GM21381 (cell line): ENCODE measurements at regions not wholly inside any gene's neighbourhood (a gene's known extent, or its start where the extent isn't known, plus 50 kb on each side); places are given as distances from the start of the nearest gene placed in this dataset.
"Not testable (repeated sequence)": the region's sequence is repeated elsewhere in the genome, so short reads cannot be mapped to it uniquely, and the experiment has no call there.

Source experiments
- ATAC-seq: cut with Tn5 transposase; IDR thresholded peaks from one replicate; pipeline ENCODE4 v1.9.1; 2021; ENCODE audit warnings: mild to moderate bottlenecking, moderate library complexity; ENCODE audit not compliant: unreplicated experiment

DNA sequence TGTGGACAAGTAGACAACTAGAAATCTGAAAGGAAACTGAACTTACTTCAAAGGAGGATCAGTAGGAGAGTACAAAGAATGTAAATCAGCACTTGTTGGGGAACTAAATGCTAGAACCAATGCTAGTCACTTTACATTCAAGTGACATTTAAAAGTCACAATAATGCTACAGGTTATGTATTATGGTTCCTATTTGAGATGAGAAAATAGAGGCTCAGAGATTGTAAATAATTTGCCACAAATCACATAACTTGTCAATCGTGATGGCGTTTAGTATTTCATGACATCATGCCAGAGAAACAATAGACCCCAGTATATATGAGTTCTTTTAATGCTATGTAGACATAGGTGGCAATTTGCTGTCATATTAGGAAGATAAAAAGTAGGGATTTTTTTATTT lies 467.8 kb upstream of the CBLB start:
- ATAC-seq: no peak

DNA sequence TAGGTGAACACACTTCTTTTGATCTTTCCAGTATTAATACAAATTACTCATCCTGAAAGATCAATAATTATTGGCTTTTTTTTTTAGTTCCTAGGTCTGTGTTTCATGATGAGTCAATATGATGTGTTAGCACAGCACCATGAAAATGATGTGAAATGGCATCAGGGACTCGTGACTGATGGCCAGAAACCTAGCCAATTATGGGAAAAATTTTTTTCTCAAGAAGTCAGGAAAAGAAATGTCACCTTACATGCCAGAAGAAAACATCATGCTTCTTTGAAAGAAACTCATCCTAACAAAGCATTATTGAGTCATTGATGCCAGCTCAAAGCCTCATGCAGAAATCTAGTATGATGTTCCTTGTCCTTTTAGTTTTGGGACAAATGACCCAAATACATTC lies 468.3 kb upstream of the CBLB start:
- ATAC-seq: no peak

DNA sequence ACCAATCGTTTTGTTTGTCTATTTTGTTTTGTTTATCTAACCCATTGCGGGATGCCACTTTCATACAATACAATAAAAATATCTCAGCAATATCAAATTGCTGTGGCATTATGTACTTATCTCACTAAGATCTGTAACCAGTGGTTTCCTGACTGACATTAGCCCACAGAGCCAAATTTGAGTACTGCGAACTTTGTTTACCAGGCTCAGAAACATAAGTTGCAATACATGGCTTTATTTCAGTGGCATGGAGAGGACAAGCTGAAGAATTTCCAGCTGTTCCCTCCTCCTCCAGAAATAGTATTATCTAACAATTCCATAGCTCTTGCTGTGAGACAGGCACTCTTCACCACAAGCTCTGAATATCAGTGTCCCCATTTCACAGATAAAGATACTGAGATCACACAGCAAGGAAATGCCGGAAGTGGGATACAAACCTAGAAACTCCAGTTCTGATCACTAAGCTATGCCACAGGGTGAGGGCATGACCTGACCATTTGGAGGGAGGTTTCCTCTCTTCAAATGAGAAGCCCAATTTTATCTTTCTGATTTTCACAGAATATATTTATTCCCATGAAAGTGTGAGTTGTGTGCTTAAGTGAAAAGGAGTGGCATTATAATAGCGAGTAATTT lies 469.9 kb upstream of the CBLB start:
- no peak for ATAC-seq

DNA sequence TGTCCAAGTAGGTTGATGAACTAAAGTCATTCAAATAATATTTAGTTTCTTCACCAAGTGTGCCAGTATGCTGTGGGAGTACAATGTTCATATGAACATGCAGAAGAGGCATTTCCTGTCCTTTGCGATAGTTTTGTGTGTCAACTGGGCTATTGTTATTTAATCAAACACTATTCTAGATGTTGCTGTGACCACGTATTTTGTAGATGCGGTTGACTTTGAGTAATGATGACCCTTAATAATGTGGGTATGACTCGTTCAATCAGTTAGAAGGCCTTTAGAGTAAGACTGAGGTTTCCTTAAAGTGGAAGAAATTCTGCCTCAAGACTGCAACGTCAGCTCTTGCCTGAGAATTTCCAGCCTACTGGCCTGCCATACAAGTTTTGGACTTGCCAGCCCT lies 470.7 kb upstream of the CBLB start:
- no peak for ATAC-seq

DNA sequence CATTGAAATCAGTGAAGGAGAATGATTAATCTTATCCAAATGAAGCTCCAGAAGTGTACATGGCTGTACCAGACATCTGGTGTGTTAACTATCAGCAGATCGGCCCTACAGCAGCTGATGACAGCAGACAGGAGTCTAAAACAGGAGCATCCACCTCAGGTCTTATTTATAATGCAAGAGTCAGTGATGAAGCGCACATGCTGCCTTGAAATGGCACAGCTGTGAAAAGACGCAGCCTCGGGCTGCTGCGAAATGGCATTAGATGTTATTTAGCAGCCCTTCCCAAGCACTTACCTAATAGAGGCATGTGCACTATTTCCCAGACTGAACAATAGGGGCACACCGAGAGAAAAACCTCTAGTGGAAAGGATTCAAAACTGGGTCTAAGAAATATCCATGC lies 472.3 kb upstream of the CBLB start:
- no peak for ATAC-seq

DNA sequence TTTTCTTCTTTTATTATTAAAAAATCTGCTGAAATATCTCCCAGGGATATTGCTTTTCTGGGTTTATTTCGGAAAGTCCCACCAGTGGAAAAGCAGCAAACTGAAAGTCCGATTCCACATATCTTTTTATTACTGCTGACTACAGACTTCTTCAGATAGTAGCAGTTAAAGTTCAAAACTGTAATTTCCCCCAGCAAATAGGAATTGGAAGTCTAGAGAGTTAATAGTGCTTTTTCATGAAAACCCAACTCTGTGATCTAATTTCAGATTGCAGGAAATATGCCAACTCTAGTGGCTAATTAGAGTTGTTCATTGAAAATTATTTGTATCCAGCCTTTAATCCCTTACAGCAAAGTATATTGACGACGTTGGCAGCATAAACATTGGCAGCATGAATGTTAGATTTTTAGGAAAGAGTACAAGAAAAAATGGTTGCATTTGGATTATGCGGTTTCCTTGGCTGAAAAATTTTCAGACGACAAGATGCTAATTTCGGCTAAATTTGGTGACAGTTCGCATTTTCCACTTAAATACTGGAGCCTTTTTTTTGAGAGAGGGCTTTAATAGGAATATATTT lies 472.9 kb upstream of the CBLB start:
- ATAC-seq: no peak

DNA sequence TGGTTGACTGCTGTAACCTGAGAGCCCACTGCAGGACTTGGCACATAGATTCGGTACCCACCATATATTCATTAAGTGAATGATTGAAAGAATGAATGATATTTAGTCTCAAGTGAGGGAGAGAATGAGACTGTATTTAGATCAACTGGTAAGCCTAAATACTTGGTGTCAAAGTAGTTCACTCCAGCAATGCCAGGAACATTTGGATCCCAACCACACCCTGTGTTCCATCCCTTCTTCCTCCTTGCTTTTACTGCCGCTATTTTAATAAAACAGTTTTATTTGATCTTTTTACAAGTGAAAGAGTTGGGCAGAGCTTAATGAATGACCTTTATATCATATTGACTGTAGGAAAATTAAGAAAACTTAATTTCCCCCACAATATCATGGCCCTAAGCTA lies 473.6 kb upstream of the CBLB start:
- no peak for ATAC-seq

DNA sequence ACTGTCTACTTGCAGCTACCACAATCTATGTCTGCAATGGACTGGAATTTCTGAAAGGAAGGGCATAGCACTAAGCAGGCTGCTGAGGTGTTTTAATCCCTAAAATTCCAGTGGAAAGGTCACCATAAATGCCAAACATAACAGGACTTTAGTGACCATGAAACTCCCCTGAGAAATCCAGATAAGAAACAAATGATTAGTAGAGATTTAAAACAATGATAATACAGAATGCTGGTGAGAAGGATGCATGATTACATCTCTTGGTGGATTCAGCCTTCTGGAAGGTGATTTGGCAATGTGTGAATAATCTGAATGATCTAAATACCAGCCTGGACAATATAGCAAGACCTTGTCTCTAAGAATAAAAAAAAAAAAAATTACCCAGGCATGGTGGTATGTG lies 475.0 kb upstream of the CBLB start:
- ATAC-seq: no peak

DNA sequence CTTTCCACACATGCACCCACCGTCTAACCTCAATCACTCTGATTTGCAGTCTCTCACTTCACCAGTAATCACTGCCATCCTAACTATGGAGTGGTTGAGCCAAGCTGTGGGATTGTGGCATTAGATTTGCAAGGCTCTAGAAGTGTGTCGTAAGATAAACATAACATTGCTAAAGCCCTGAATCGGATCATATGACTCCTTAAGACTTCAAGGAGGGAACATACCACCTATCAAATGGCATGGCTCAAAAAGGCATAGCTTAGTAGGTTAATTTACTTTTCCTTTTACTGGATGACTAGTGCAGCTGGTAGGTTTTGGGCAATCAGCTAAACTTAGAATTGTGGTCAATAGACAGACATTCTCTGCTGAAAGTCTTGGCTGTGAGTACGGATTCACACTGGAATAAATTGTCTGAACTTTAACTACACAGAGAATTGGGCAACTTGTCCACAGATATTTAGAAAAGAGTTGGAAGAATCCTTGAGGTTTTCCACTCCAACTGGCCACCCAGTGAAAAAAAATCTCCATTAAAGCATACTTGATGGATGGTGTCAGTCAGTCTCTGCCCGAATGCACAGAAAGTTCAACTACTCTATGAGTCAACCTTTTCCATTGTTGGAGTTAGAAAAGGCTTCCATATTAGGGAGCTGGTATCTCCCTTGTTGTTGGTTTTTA lies 476.7 kb upstream of the CBLB start:
- ATAC-seq: no peak

DNA sequence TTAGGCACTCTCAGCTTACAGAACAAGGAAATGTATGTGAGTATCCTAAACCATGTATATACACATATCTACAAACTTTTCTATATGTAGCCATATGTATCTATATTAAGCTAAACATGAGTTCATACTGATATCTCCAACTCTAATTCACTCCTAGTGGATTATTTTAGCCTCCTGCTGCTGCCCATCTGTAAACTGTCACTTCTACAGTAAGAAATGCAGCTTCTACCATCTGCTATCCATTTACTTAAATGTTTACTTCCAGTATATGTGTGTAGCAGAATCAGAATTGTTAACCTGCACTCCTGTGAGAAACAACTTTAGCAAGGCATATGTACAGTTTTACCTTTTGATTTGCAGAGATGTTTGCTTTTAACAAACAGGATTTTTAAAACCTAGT lies 478.5 kb upstream of the CBLB start:
- ATAC-seq: no peak

DNA sequence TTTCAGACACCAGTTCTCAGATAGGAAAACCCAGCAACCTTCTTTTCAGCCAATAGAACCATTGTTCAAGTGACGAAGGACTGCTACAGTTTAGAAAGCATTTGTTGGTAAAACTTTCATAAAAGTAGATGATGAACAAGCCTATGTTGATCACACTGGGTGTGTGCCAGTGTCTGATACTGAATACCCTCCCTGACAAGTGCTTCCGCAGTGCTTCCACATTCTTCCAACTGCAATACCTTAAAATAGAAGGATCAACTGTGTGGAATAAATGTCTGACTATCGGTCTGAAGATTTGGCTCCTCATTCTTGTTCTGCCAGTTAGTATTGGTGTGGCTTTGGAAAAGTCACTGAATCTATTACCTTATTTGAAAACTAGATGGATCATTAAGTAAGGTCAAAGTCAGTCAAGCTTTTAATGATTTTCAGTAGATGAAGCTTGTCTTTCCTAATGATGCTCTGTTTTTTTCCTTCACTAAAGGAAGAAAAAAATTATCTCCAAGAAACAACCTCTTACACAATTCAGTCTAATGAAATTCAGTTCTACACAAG lies 479.4 kb upstream of the CBLB start:
- no peak for ATAC-seq

DNA sequence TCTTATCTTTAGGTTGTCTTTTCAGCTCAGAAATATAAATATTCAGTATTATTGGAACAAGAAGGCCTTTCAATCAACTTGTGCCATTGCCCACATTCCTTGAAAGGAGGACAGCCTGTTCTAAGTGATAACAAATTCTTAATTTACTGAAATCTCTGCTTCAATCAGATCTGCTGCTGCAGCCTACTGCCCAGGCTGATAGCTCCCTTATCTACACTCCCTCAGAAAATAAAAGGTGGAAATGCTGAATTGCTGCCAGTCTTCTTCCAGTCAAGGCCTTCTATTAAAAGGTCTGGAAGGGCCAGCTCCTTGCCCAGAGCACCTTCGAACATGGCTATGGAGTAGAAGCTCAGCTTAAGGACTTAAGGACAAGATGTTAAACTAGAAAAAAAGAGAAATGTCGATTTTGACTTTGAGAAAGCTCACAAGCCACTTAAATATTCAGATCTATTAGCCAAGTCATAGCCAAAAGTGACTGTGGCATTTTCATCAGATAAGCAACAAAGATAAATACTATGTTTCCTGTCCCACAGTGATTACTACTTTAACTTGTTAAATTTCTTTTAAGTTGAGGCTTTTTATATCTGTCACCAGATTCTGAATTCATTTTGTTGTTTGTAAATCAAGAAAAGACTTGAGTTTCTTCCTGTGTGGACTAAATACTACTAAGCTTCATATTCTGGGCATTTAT lies 480.5 kb upstream of the CBLB start:
- ATAC-seq: no peak

DNA sequence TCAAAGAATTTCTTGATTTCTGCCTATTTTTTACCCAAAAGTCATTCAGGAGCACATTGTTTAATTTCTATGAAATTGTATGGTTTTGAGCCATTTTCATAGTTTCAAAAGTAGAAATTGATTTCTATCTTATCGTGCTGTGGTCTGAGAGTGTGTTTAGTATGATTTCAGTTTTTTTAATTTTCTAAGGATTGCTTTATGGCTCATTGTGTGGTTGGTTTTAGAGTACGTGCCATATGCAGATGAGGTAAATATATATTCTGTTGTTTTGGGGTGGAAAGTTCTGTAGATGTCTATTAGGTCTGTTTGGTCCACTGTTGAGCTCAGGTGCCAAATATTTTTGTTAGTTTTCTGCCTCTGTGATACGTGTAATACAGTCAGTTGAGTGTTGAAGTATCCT lies 487.1 kb upstream of the CBLB start:
- ATAC-seq: no peak

DNA sequence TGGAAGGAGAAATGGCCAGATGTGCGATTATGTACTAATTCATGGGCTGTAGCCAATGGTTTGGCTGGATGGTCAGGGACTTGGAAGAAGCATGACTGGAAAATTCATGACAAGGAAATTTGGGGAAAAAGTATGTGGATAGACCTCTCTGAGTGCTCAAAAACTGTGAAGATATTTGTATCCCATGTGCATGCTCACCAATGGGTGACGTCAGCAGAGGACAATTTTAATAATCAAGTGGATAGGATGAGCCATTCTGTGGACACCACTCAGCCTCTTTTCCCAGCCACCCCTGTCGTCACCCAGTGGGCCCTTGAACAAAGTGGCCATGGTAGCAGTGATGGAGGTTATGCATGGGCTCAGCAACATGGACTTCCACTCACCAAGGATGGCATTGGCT lies 490.9 kb upstream of the CBLB start:
- ATAC-seq: no peak

DNA sequence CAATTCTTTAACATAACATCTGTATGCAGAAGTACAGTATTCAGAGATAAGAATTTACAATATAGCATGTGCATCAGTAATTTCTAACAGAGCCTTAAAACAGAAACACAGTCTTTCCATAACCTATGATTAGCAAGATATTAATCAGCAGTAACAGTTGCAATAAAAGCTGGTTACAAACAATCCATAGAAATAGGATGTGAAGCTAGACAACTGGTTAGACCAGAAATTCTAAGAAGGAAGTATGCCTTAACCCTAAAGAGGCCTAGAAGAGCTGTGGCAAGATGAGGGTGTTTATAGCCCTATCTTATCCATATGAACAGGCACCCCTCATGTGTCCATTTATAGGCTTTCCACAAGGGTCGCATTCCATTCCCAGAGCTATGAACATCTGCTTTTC lies 492.1 kb upstream of the CBLB start:
- not testable (repeated sequence) for ATAC-seq

DNA sequence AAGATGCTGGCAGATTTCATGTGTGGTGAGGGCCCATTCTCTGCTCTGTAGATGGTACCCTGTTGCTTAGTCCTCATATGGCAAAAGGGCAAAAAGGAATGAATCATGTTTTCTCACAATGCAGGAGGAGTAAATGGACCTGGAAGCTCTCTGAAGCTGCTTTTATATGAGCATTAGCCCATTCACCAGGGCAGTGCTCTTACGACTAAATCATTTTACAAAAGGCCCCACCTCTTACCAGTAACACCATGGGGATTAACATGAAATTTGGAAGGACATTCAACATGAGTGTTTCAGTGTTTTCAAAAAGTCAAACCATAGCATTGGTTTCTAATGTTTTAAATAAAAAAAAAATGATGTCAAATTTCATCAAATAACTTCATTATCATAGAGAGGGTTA lies 495.7 kb upstream of the CBLB start:
- no peak for ATAC-seq

DNA sequence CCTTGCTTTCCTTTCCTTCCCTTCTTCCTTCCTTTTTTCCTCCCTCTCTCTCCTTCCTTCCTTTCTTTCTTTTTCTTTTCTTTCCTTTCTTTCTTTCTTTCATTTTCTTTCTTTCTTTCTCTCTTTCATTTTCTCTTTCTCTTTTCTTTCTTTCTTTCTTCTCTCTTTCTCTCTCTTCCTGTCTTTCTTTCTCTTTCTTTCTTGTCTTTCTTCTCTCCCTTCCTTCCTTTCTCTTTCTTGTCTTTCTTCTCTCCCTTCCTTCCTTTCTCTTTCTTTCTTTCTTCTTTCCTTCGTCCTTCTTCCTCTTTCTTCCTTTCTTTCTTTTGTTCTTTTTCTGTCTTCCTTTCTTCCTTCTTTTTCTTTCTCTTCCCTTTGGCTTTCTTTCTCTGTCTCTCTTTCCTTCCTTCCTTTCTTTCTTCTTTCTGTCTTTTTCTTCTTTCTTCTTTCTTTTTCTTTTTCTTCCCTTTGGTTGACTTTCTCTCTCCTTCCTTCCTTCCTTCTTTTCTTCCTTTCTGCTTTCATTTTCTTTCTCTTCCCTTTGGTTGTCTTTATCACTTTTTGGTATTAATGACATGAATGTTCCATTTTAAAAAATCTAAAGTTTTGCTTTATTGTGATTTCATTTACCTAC lies 496.4 kb upstream of the CBLB start:
- no peak for ATAC-seq

DNA sequence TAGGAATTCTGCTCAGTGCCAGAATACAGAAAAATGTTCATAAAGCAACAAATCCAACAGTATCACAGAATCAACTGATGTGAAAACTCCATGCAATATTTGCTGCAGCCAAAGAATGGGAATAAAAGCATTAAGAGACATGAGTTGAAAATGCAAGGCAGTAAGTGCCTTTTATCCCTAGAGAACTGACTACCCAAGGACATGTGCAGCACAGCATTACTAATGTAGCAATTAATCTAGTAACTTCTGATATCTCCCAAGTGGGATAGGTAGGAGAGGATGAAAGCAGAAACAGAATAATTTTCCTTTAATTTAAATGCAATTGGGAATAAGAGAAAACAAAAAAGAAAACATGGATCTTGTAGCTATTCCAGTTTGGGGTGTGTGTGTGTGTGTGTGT lies 497.5 kb upstream of the CBLB start:
- ATAC-seq: no peak

DNA sequence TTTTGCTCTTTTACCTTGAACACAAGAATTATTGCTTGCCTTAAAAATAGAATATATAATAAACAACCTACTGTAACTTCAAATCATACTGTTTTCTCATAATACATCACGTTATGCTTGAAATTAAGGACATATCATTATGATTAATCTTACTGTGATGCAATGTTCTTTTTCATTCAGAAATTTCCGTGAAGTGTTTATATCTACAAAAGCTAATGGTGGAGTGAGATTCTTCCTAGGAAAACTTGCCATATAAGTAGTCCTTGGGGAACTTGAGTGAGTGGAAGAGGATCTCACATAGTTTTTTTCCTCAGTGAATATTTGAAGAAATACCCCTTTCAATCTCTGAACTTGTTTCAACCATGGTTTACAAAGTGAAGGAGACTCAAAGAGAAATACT lies 498.7 kb upstream of the CBLB start:
- no peak for ATAC-seq

DNA sequence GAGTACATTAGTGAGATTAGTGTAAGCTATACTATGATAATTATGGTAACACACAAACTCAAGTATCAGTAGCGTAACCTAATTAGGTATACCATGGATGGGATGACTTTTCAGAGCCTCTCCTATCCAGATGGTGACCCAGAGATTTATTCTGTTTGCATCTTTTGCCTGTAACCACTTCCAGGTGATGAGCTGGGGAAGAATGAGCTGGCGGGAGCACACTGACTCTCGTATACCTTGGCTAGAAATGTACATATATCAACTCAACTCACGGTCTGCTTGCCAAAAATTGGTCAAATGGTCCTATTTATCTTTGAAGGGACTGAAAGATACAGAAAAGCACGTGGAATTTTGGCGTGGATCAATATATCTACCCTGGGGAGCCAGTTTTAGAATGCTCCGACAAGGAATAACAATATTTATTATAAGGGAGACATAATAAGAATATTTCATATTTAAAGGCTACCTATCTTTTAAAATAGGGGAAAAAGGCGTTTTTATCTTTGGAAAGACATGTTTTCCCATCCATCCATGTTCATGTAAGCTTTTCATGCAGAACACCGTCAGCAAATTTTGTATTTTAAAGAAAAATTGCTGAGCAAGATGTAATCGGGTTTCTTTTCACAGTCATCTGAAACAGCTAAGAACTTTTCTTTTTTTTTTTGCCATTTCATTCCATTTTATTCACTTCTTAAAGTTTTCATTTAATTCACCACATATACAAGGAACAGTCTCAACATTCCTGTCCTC lies 502.6 kb upstream of the CBLB start:
- ATAC-seq: no peak
